Neural cell (in vitro differentiated cells): ENCODE measurements at regions not wholly inside any gene's neighbourhood (a gene's known extent, or its start where the extent isn't known, plus 50 kb on each side); places are given as distances from the start of the nearest gene placed in this dataset.
"Not testable (repeated sequence)": the region's sequence is repeated elsewhere in the genome, so short reads cannot be mapped to it uniquely, and the experiment has no call there.

Experiments used
- H2AFZ ChIP-seq: fragments of 200-600, 300-800 bp; sonication (generic), shearing (Covaris generic); 2 replicates; pipeline ENCODE4 v1.6.0; 2014; ENCODE audit warnings: low read depth, mild to moderate bottlenecking, antibody characterized with exemption, low read length, moderate library complexity
- H3F3A ChIP-seq: fragments of 200-600 bp; shearing (Covaris generic); 2 replicates; pipeline ENCODE4 v1.6.1; 2016; ENCODE audit warnings: mild to moderate bottlenecking, moderate library complexity, mixed read lengths, antibody characterized with exemption, low read length; ENCODE audit not compliant: insufficient read depth, poor library complexity, severe bottlenecking
- H3K27ac ChIP-seq: fragments of 200-600, 300-800 bp; sonication (generic), shearing (Covaris generic); 2 replicates; pipeline ENCODE4 v1.5.1; 2014; ENCODE audit warnings: mild to moderate bottlenecking, low read length, moderate library complexity
- H3K27me3 ChIP-seq: fragments of 300-800, 200-600 bp; sonication (generic), shearing (Covaris generic); 2 replicates; pipeline ENCODE4 v1.6.0; 2014; ENCODE audit warnings: mild to moderate bottlenecking, low read depth, low read length, moderate library complexity; ENCODE audit not compliant: insufficient read depth
- H3K36me3 ChIP-seq: fragments of 300-800, 200-600 bp; sonication (generic), shearing (Covaris generic); 2 replicates; pipeline ENCODE4 v1.5.1; 2014; ENCODE audit warnings: mild to moderate bottlenecking, antibody characterized with exemption, low read length, moderate library complexity; ENCODE audit not compliant: insufficient read depth
- H3K4me2 ChIP-seq: fragments of 300-800, 200-600 bp; sonication (generic), shearing (Covaris generic); 2 replicates; pipeline ENCODE4 v1.6.0; 2014; ENCODE audit warnings: mild to moderate bottlenecking, low read length
- H3K4me3 ChIP-seq: fragments of 300-800, 200-600 bp; sonication (generic), shearing (Covaris generic); 2 replicates; pipeline ENCODE4 v1.5.1; 2014; ENCODE audit warnings: mild to moderate bottlenecking, low read length, moderate library complexity
- H3K79me2 ChIP-seq: fragments of 200-600 bp; shearing (Covaris generic); replicated peaks from 2 replicates; pipeline ENCODE4 v1.6.0; 2014; ENCODE audit warnings: mild to moderate bottlenecking, low read length, moderate library complexity; ENCODE audit not compliant: insufficient read depth
- H3K9ac ChIP-seq: fragments of 300-800, 200-600 bp; sonication (generic), shearing (Covaris generic); 2 replicates; pipeline ENCODE4 v1.6.1; 2016; ENCODE audit warnings: mild to moderate bottlenecking, low read length, mixed read lengths
- H3K9me2 ChIP-seq: fragments of 200-600 bp; shearing (Covaris generic); 2 replicates; pipeline ENCODE4 v1.6.1; 2016; ENCODE audit warnings: mild to moderate bottlenecking, low read length, mixed read lengths; ENCODE audit not compliant: insufficient read depth
- H3K9me3 ChIP-seq: fragments of 200-600, 300-800 bp; sonication (generic), shearing (Covaris generic); 2 replicates; pipeline ENCODE4 v1.6.1; 2016; ENCODE audit warnings: mild to moderate bottlenecking, mixed run types, low read length, moderate library complexity, mixed read lengths
- H4K20me1 ChIP-seq: fragments of 200-600 bp; shearing (Covaris generic); 2 replicates; pipeline ENCODE4 v1.6.1; 2016; ENCODE audit warnings: mild to moderate bottlenecking, mixed run types; ENCODE audit not compliant: insufficient read depth
- EP300 ChIP-seq: fragments of 450-650 bp; conservative IDR thresholded peaks from 2 replicates; pipeline ENCODE4 v1.6.1; 2014; ENCODE audit warnings: antibody characterized with exemption, mild to moderate bottlenecking, moderate library complexity; ENCODE audit not compliant: poor library complexity, severe bottlenecking
- EZH2 ChIP-seq: fragments of 200-600, 300-800 bp; shearing (Covaris generic), sonication (generic); IDR thresholded peaks from 2 replicates; pipeline ENCODE4 v1.6.1; 2014; ENCODE audit warnings: antibody characterized with exemption, low read length, borderline replicate concordance, mild to moderate bottlenecking; ENCODE audit not compliant: insufficient read depth, poor library complexity, severe bottlenecking
- MXI1 ChIP-seq: fragments of 450-650 bp; conservative IDR thresholded peaks from 2 replicates; pipeline ENCODE4 v1.6.1; 2014; ENCODE audit warnings: antibody characterized with exemption, mild to moderate bottlenecking; ENCODE audit not compliant: poor library complexity, severe bottlenecking
- POLR2AphosphoS5 ChIP-seq: IDR thresholded peaks from 2 replicates; pipeline ENCODE4 v1.6.1; 2012
- RAD21 ChIP-seq: fragments of 450-650 bp; conservative IDR thresholded peaks from 2 replicates; pipeline ENCODE4 v1.6.1; 2014; ENCODE audit warnings: antibody characterized with exemption, mild to moderate bottlenecking, moderate library complexity
- REST ChIP-seq: IDR thresholded peaks from 2 replicates; pipeline ENCODE4 v1.6.1; 2012; ENCODE audit warnings: borderline replicate concordance
- SMC3 ChIP-seq: fragments of 450-650 bp; conservative IDR thresholded peaks from 2 replicates; pipeline ENCODE4 v1.6.1; 2014; ENCODE audit warnings: antibody characterized with exemption, mild to moderate bottlenecking, moderate library complexity; ENCODE audit not compliant: poor library complexity
- TAF1 ChIP-seq: IDR thresholded peaks from 2 replicates; pipeline ENCODE4 v1.6.1; 2012; ENCODE audit warnings: low read depth
- TF ChIP-seq, protein P1 (sequence below): fragments of 450-650 bp; IDR thresholded peaks from 2 replicates; pipeline ENCODE4 v1.5.1; 2014; ENCODE audit warnings: antibody characterized with exemption, mild to moderate bottlenecking, moderate library complexity; ENCODE audit not compliant: poor library complexity, severe bottlenecking

- Histone ChIP-seq H3F3A (no peaks in the 10 kb centered on the region), H3K36me3 (no peaks in the 10 kb centered on the region), H3K9me2 (no peaks in the 10 kb centered on the region), H3K27me3 (no peaks in the 10 kb centered on the region), H2AFZ (no peak overlapping the region), H3K4me3 (no peak overlapping the region), H3K27ac (no peak overlapping the region), H3K4me2 (no peak overlapping the region), H3K79me2 (no peaks in the 10 kb centered on the region), H3K9me3 (no peaks in the 10 kb centered on the region), H4K20me1 (no peaks in the 10 kb centered on the region), H3K9ac (no peak overlapping the region)
- TF ChIP-seq MXI1 (no peak), EP300 (no peak), EZH2 (no peak)
These were observed 472.5 kb upstream of the NR3C2 start for GRCh38 chr4:148914734-148915133.

GRCh38 chr4:148914301-148914700 is 472.1 kb upstream of the NR3C2 start:
- Histone ChIP-seq H3F3A (no peaks in the 10 kb centered on the region), H2AFZ (no peak overlapping the region), H3K36me3 (no peaks in the 10 kb centered on the region), H3K9ac (no peak overlapping the region), H3K9me3 (no peaks in the 10 kb centered on the region), H3K79me2 (no peaks in the 10 kb centered on the region), H3K27me3 (no peaks in the 10 kb centered on the region), H3K9me2 (no peaks in the 10 kb centered on the region), H3K4me2 (no peak overlapping the region), H4K20me1 (no peaks in the 10 kb centered on the region), H3K27ac (no peak overlapping the region), H3K4me3 (no peak overlapping the region)
- no peak for TF ChIP-seq RAD21
- TF ChIP-seq EP300 = no peak

- Histone ChIP-seq H3K36me3 (no peaks in the 10 kb centered on the region), H3K9me3 (no peaks in the 10 kb centered on the region), H3K9ac (no peak overlapping the region), H3K4me2 (no peak overlapping the region), H4K20me1 (no peaks in the 10 kb centered on the region), H3K4me3 (no peak overlapping the region), H3K9me2 (no peaks in the 10 kb centered on the region), H2AFZ (no peak overlapping the region), H3F3A (no peaks in the 10 kb centered on the region), H3K27me3 (no peaks in the 10 kb centered on the region), H3K79me2 (no peaks in the 10 kb centered on the region), H3K27ac (no peak overlapping the region)
- TF ChIP-seq EZH2 = no peak
- TF ChIP-seq, protein P1, sequence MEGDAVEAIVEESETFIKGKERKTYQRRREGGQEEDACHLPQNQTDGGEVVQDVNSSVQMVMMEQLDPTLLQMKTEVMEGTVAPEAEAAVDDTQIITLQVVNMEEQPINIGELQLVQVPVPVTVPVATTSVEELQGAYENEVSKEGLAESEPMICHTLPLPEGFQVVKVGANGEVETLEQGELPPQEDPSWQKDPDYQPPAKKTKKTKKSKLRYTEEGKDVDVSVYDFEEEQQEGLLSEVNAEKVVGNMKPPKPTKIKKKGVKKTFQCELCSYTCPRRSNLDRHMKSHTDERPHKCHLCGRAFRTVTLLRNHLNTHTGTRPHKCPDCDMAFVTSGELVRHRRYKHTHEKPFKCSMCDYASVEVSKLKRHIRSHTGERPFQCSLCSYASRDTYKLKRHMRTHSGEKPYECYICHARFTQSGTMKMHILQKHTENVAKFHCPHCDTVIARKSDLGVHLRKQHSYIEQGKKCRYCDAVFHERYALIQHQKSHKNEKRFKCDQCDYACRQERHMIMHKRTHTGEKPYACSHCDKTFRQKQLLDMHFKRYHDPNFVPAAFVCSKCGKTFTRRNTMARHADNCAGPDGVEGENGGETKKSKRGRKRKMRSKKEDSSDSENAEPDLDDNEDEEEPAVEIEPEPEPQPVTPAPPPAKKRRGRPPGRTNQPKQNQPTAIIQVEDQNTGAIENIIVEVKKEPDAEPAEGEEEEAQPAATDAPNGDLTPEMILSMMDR = no peak
These were observed 461.2 kb upstream of the NR3C2 start for GRCh38 chr4:148903388-148903787.

- Histone ChIP-seq H3K27ac (no peak overlapping the region), H3K27me3 (no peaks in the 10 kb centered on the region), H3K9me2 (no peaks in the 10 kb centered on the region), H3K9me3 (no peaks in the 10 kb centered on the region), H3K36me3 (no peaks in the 10 kb centered on the region), H3F3A (no peaks in the 10 kb centered on the region), H3K4me3 (no peak overlapping the region), H3K79me2 (no peaks in the 10 kb centered on the region), H3K9ac (no peak overlapping the region), H4K20me1 (no peaks in the 10 kb centered on the region), H2AFZ (no peak overlapping the region), H3K4me2 (no peak overlapping the region)
- TF ChIP-seq POLR2AphosphoS5 = no peak
- TF ChIP-seq EP300 = no peak
- TF ChIP-seq SMC3 = no peak
- TF ChIP-seq REST = no peak
- no peak for TF ChIP-seq TAF1
These were observed 459.0 kb upstream of the NR3C2 start for GRCh38 chr4:148901075-148901705.

DNA sequence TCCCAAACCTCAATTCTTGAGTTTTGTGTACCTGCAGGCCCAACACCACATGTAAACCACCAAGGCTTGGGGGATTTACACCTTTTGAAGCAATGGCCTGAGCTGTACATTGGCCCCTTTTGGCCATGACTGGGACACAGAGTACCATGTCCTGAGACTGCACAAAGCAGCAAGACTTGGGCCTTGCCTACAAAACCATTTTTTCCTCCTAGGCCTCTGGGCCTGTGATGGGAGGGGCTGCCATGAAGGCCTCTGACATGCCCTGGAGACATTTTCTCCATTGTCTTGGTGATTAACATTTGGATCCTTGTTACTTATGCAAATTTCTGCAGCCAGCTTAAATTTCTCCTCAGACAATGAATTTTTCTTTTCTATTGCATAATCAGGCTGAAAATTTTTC is 455.9 kb upstream of the NR3C2 start:
- not testable (repeated sequence) for H3K9ac ChIP-seq, H4K20me1 ChIP-seq, H3K4me3 ChIP-seq, H3K27ac ChIP-seq, H3K36me3 ChIP-seq, H3K9me2 ChIP-seq, H3K79me2 ChIP-seq, H3K4me2 ChIP-seq, H3F3A ChIP-seq, H3K27me3 ChIP-seq, H3K9me3 ChIP-seq, H2AFZ ChIP-seq
